HEK293T (cell line): ENCODE measurements at regions not wholly inside any gene's neighbourhood (a gene's known extent, or its start where the extent isn't known, plus 50 kb on each side); places are given as distances from the start of the nearest gene placed in this dataset.

Experiments
- BHLHE40 ChIP-seq: fragments of 450-650 bp; IDR thresholded peaks from 2 replicates; pipeline ENCODE4 v1.6.1; 2016; ENCODE audit warnings: mild to moderate bottlenecking, moderate library complexity, borderline replicate concordance
- FOXA1 ChIP-seq: fragments of 450-650 bp; IDR thresholded peaks from 2 replicates; pipeline ENCODE4 v1.6.1; 2016; ENCODE audit warnings: mild to moderate bottlenecking
- PKNOX1 ChIP-seq: fragments of 450-650 bp; IDR thresholded peaks from 2 replicates; pipeline ENCODE4 v1.6.1; 2016
- SP1 ChIP-seq: fragments of 450-650 bp; IDR thresholded peaks from 2 replicates; pipeline ENCODE4 v1.6.1; 2017
- SUZ12 ChIP-seq: fragments of 450-650 bp; IDR thresholded peaks from 2 replicates; pipeline ENCODE4 v1.6.1; 2016; ENCODE audit warnings: mild to moderate bottlenecking
- TARDBP ChIP-seq: fragments of 450-650 bp; IDR thresholded peaks from 2 replicates; pipeline ENCODE4 v1.6.1; 2016

GRCh38 chr21:9738527-9738926 is 782.9 kb upstream of the TPTE start:
- no peak for TF ChIP-seq BHLHE40
- TF ChIP-seq SUZ12, result no peak
- no peak for TF ChIP-seq TARDBP
- TF ChIP-seq SP1, result no peak
- TF ChIP-seq PKNOX1, result no peak
- TF ChIP-seq FOXA1, result no peak
